ENCODE measurements at regions not wholly inside any gene's neighbourhood (a gene's known extent, or its start where the extent isn't known, plus 50 kb on each side); places are given as distances from the start of the nearest gene placed in this dataset.

DNA sequence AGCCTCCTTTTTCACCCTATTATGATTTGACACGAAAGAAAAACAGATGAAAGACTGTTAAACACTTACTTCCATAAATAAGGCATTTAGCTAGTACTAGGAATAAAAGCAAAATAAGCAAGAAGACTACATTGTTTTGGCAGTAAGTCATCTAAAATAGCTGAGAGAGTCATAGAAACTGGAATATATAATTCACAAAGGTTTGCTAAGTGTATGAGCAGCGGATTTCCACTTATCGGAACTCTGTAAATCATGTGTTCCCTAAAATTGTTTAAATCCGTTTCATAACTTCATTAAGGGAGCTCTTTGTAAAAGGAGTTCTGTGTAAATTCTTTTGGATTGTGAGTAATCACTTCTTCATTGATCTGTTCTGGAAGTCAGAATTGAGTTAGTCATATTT is 202.5 kb upstream of the CBLB start:
- TF ChIP-seq, protein P1, sequence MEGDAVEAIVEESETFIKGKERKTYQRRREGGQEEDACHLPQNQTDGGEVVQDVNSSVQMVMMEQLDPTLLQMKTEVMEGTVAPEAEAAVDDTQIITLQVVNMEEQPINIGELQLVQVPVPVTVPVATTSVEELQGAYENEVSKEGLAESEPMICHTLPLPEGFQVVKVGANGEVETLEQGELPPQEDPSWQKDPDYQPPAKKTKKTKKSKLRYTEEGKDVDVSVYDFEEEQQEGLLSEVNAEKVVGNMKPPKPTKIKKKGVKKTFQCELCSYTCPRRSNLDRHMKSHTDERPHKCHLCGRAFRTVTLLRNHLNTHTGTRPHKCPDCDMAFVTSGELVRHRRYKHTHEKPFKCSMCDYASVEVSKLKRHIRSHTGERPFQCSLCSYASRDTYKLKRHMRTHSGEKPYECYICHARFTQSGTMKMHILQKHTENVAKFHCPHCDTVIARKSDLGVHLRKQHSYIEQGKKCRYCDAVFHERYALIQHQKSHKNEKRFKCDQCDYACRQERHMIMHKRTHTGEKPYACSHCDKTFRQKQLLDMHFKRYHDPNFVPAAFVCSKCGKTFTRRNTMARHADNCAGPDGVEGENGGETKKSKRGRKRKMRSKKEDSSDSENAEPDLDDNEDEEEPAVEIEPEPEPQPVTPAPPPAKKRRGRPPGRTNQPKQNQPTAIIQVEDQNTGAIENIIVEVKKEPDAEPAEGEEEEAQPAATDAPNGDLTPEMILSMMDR (IDR thresholded peaks at IDR 0.05; ENCODE audit: borderline replicate concordance, extremely low read depth, low read length, poor library complexity, severe bottlenecking): no peak
- no peak for TF ChIP-seq EZH2 (IDR thresholded peaks at IDR 0.05; ENCODE audit: borderline replicate concordance, low read depth, low read length, severe bottlenecking)
